Endothelial cell of umbilical vein (primary cell): ENCODE measurements at regions not wholly inside any gene's neighbourhood (a gene's known extent, or its start where the extent isn't known, plus 50 kb on each side); places are given as distances from the start of the nearest gene placed in this dataset.

Experiments used
- BruUV-seq: library from RNA; stranded (reverse); fragments of 400-500 nt; replicated peaks from 2 replicates; lab custom pipeline; 2021; lab: Mats Ljungman, UMichigan
- CTCF ChIA-PET: fragments of 300-600, 350-600 bp; sonication (Branson Sonifier 250); formaldehyde crosslinking; loops from one replicate; lab custom pipeline; 2021; ENCODE audit warnings: antibody characterized with exemption, inconsistent platforms; lab: Charles Lee
- POLR2A ChIA-PET: fragments of 300-600, 350-600 bp; sonication (Branson Sonifier 250); formaldehyde crosslinking; loops from one replicate; lab custom pipeline; 2021; ENCODE audit warnings: antibody characterized with exemption, inconsistent platforms; lab: Charles Lee
- DNase-seq: peaks from one replicate; pipeline ENCODE4 v3.0.0-alpha.2; 2011; ENCODE audit warnings: low read depth, low spot score
- FAIRE-seq: peaks from 2 replicates; lab custom pipeline; 2011; peaks lifted over from hg19 to GRCh38; lab: Jason Lieb, UNC
- H2AFZ ChIP-seq: 2 replicates; pipeline ENCODE4 v1.6.0; 2012; ENCODE audit warnings: low read depth, low read length, control low read depth, inconsistent platforms
- H3K27ac ChIP-seq: 2 replicates; pipeline ENCODE4 v1.5.1; 2011; ENCODE audit warnings: low read depth, mild to moderate bottlenecking, control low read depth, low read length, moderate library complexity; ENCODE audit not compliant: insufficient read depth
- H3K27me3 ChIP-seq, 2 experiments: 2 replicates each; pipeline versions ENCODE4 v1.6.0 to v1.6.1; 2011; ENCODE audit warnings: low read length in 2 of 2, mixed read lengths in 1 of 2; ENCODE audit not compliant: control insufficient read depth in 2 of 2, insufficient read depth in 2 of 2
- H3K36me3 ChIP-seq, 2 experiments: 2 replicates in 1 of 2; 3 replicates in 1 of 2; pipeline ENCODE4 v1.5.1; 2011; ENCODE audit warnings: low read length in 2 of 2, mild to moderate bottlenecking in 1 of 2, moderate library complexity in 1 of 2; ENCODE audit not compliant: control insufficient read depth in 2 of 2, insufficient read depth in 2 of 2; ENCODE audit errors: extremely low read depth in 1 of 2
- H3K4me1 ChIP-seq: 3 replicates; pipeline ENCODE4 v1.5.1; 2011; ENCODE audit warnings: mild to moderate bottlenecking, low read length; ENCODE audit not compliant: control insufficient read depth, insufficient read depth; ENCODE audit errors: extremely low read depth
- H3K4me2 ChIP-seq: 2 replicates; pipeline ENCODE4 v1.6.1; 2011; ENCODE audit warnings: low read length, control low read depth, mixed read lengths; ENCODE audit not compliant: insufficient read depth
- H3K4me3 ChIP-seq, 3 experiments: fragments of 200-600 bp in 1 of 3; sonication (generic), shearing (Covaris generic) in 1 of 3; replicated peaks in 1 of 3; 2 replicates each; pipeline ENCODE4 v1.5.1; 2011 to 2016; ENCODE audit warnings: control low read depth in 3 of 3, low read length in 3 of 3, mild to moderate bottlenecking in 2 of 3, inconsistent platforms in 1 of 3, low read depth in 1 of 3, moderate library complexity in 1 of 3; ENCODE audit not compliant: insufficient read depth in 1 of 3
- H3K79me2 ChIP-seq: 2 replicates; pipeline ENCODE4 v1.6.0; 2012; ENCODE audit warnings: low read length, inconsistent platforms; ENCODE audit not compliant: control insufficient read depth, insufficient read depth
- H3K9ac ChIP-seq: replicated peaks from 2 replicates; pipeline ENCODE3; 2011; ENCODE audit warnings: low read length, control low read depth; ENCODE audit not compliant: insufficient read depth; ENCODE audit errors: extremely low read depth
- H3K9me1 ChIP-seq: replicated peaks from 3 replicates; pipeline ENCODE4 v1.6.0; 2011; ENCODE audit warnings: mild to moderate bottlenecking, low read length; ENCODE audit not compliant: control insufficient read depth, insufficient read depth; ENCODE audit errors: extremely low read depth
- H3K9me3 ChIP-seq: replicated peaks from 2 replicates; pipeline ENCODE4 v1.5.1; 2012; ENCODE audit warnings: low read length, inconsistent platforms; ENCODE audit not compliant: control insufficient read depth, insufficient read depth
- H4K20me1 ChIP-seq: replicated peaks from 2 replicates; pipeline ENCODE3; 2011; ENCODE audit warnings: mild to moderate bottlenecking, low read length; ENCODE audit not compliant: control insufficient read depth, insufficient read depth; ENCODE audit errors: extremely low read depth
- EZH2 ChIP-seq: IDR thresholded peaks from 2 replicates; pipeline ENCODE4 v1.6.1; 2012; ENCODE audit warnings: borderline replicate concordance, low read depth, mild to moderate bottlenecking, moderate library complexity, low read length, inconsistent platforms; ENCODE audit not compliant: severe bottlenecking
- FOS ChIP-seq: IDR thresholded peaks from 2 replicates; pipeline ENCODE4 v1.6.1; 2011; ENCODE audit warnings: mild to moderate bottlenecking, low read length, moderate library complexity, borderline replicate concordance; ENCODE audit not compliant: insufficient read depth
- GATA2 ChIP-seq: IDR thresholded peaks from 2 replicates; pipeline ENCODE4 v1.7.0; 2011; ENCODE audit warnings: low read depth, mild to moderate bottlenecking, moderate library complexity, mixed read lengths, low read length; ENCODE audit not compliant: insufficient read length, insufficient read depth
- JUN ChIP-seq: IDR thresholded peaks from 2 replicates; pipeline ENCODE4 v1.6.1; 2011; ENCODE audit warnings: borderline replicate concordance, low read depth; ENCODE audit not compliant: insufficient read length, insufficient read depth
- MYC ChIP-seq: IDR thresholded peaks from one replicate; pipeline ENCODE4 v1.6.1; 2011; ENCODE audit warnings: mild to moderate bottlenecking, low read depth, low read length
- POLR2A ChIP-seq: IDR thresholded peaks from 2 replicates; pipeline ENCODE4 v1.6.1; 2012; ENCODE audit warnings: low read depth, mild to moderate bottlenecking, control low read depth, low read length
- POLR2AphosphoS5 ChIP-seq: IDR thresholded peaks from 2 replicates; pipeline ENCODE4 v1.6.1; 2012; ENCODE audit warnings: low read depth, mild to moderate bottlenecking, control low read depth, low read length, moderate library complexity; ENCODE audit not compliant: insufficient read depth
- dilution Hi-C: fragments of 300-500 bp; cut with MboI; formaldehyde crosslinking; loops from one replicate; pipeline ENCODE4 v1.15.0; 2019; ENCODE audit warnings: low sequenced_read_pairs; ENCODE audit not compliant: extremely low pct_ligation_motif_present
- intact Hi-C: fragments of 100-400 bp; cut with micrococcal nuclease; formaldehyde crosslinking; loops from one replicate; pipeline ENCODE4 v1.10.0; 2022
- TF ChIP-seq, protein P1 (sequence below): IDR thresholded peaks from 2 replicates; pipeline ENCODE4 v1.6.1; 2011; ENCODE audit not compliant: insufficient read depth, insufficient read length
- TF ChIP-seq, protein P2 (sequence below), 2 donors: IDR thresholded peaks; 1 replicate in 1 of 2; 2 replicates in 1 of 2; pipeline ENCODE4 v1.5.1; 2011; ENCODE audit warnings: low read length in 2 of 2, mild to moderate bottlenecking in 2 of 2, moderate library complexity in 2 of 2, control low read depth in 1 of 2, inconsistent platforms in 1 of 2, low read depth in 1 of 2; ENCODE audit not compliant: insufficient read depth in 1 of 2; ENCODE audit errors: extremely low read depth in 1 of 2

DNA sequence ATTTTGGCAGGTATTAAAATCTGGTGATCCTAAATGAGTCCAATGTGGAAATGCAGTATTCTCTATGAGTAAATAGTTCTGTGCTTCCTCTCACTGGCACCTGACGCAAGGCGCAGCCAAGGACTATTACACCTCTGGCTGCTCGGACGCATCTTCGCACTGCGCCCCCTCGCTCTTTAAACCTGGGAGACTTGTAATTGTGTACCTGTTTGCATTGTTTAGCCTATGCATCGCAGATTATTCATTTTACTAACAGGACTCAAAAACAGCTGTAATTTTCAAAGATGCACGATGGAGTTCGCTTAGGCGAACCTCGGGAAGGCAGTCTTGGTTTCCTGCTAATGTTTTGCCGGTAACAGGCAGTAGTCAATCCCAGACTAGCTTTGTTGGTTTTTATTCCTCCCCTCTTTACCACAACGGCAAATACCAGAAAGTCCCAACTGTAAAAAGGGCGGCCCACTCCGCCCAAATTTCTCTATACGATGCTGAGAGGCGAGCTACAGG, 113.2 kb downstream of the KCNRG start:
- no TSS peak for BruUV-seq
- H2AFZ ChIP-seq: no peak overlapping the region
- H3K9me1 ChIP-seq: no peaks in the 10 kb centered on the region
- no peak for FAIRE-seq
- H3K79me2 ChIP-seq: no peaks in the 10 kb centered on the region
- H3K27ac ChIP-seq: no peak overlapping the region
- no peak overlapping the region for H3K9ac ChIP-seq
- no peaks in the 10 kb centered on the region for H3K9me3 ChIP-seq
- ChIA-PET CTCF (interaction anchor here (0.6 to 6.8 kb wide), 2 partner anchors 45 to 205 kb away, joined by 3 to 58 read pairs; no protein-coding TSS in a partner anchor), POLR2A (no interaction called here)
- no peaks in the 10 kb centered on the region for H4K20me1 ChIP-seq
- H3K36me3 ChIP-seq: no peaks in the 10 kb centered on the region
- intact Hi-C loops: loop anchor here (10.0 kb wide), 1 partner anchor 556 kb away; no protein-coding TSS in a partner anchor
- DNase-seq: no peak
- H3K4me3 ChIP-seq: no peak overlapping the region
- H3K4me1 ChIP-seq: peaks cover 12% of the 10 kb centered on the region
- dilution Hi-C loops: no loop called here
- no peak overlapping the region for H3K4me2 ChIP-seq
- TF ChIP-seq, protein P1, sequence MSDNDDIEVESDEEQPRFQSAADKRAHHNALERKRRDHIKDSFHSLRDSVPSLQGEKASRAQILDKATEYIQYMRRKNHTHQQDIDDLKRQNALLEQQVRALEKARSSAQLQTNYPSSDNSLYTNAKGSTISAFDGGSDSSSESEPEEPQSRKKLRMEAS: no peak
- no peak for TF ChIP-seq MYC
- TF ChIP-seq POLR2AphosphoS5: no peak
- no peak for TF ChIP-seq EZH2
- TF ChIP-seq POLR2A: no peak
- TF ChIP-seq FOS: no peak
- no peak for TF ChIP-seq GATA2
- TF ChIP-seq, protein P2, sequence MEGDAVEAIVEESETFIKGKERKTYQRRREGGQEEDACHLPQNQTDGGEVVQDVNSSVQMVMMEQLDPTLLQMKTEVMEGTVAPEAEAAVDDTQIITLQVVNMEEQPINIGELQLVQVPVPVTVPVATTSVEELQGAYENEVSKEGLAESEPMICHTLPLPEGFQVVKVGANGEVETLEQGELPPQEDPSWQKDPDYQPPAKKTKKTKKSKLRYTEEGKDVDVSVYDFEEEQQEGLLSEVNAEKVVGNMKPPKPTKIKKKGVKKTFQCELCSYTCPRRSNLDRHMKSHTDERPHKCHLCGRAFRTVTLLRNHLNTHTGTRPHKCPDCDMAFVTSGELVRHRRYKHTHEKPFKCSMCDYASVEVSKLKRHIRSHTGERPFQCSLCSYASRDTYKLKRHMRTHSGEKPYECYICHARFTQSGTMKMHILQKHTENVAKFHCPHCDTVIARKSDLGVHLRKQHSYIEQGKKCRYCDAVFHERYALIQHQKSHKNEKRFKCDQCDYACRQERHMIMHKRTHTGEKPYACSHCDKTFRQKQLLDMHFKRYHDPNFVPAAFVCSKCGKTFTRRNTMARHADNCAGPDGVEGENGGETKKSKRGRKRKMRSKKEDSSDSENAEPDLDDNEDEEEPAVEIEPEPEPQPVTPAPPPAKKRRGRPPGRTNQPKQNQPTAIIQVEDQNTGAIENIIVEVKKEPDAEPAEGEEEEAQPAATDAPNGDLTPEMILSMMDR (IDR thresholded peaks at IDR 0.05; ENCODE audit: extremely low read depth in 1 of 2, insufficient read depth in 1 of 2, low read depth in 1 of 2, low read length in 2 of 2): no peak
- TF ChIP-seq JUN: no peak
- peaks cover 35 to 43% of the 10 kb centered on the region in 2 experiments for H3K27me3 ChIP-seq
